ENCODE measurements at regions not wholly inside any gene's neighbourhood (a gene's known extent, or its start where the extent isn't known, plus 50 kb on each side); places are given as distances from the start of the nearest gene placed in this dataset.

- Mint-ChIP-seq H3K4me3 (no peak overlapping the region), H3K27me3 (ENCODE audit: insufficient read depth) (no peaks in the 10 kb centered on the region), H3K27ac (no peak overlapping the region), H3K36me3 (ENCODE audit: low read depth) (no peaks in the 10 kb centered on the region), H3K4me1 (no peaks in the 10 kb centered on the region), H3K9me3 (no peaks in the 10 kb centered on the region)
- peak; percentile 65 for DNase-seq
- TF ChIP-seq, protein P1, sequence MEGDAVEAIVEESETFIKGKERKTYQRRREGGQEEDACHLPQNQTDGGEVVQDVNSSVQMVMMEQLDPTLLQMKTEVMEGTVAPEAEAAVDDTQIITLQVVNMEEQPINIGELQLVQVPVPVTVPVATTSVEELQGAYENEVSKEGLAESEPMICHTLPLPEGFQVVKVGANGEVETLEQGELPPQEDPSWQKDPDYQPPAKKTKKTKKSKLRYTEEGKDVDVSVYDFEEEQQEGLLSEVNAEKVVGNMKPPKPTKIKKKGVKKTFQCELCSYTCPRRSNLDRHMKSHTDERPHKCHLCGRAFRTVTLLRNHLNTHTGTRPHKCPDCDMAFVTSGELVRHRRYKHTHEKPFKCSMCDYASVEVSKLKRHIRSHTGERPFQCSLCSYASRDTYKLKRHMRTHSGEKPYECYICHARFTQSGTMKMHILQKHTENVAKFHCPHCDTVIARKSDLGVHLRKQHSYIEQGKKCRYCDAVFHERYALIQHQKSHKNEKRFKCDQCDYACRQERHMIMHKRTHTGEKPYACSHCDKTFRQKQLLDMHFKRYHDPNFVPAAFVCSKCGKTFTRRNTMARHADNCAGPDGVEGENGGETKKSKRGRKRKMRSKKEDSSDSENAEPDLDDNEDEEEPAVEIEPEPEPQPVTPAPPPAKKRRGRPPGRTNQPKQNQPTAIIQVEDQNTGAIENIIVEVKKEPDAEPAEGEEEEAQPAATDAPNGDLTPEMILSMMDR (conservative IDR thresholded peaks at IDR 0.05) = peak; percentile 90
- Histone ChIP-seq H3K4me1 (ENCODE audit: control insufficient read depth, insufficient read depth, low read length) (no peaks in the 10 kb centered on the region), H3K27ac (ENCODE audit: low read depth, low read length) (no peak overlapping the region), H3K36me3 (ENCODE audit: control insufficient read depth, insufficient read depth, low read length) (no peaks in the 10 kb centered on the region), H3K4me3 (ENCODE audit: low read length) (no peak overlapping the region), H3K27me3 (ENCODE audit: control insufficient read depth, insufficient read depth, low read length, poor library complexity, severe bottlenecking) (no peaks in the 10 kb centered on the region), H3K9me3 (ENCODE audit: control insufficient read depth, low read length) (no peaks in the 10 kb centered on the region), H3K9ac (ENCODE audit: extremely low read depth, low read length, poor library complexity, severe bottlenecking) (no peak overlapping the region)
- WGBS, 2 experiments (ENCODE audit: insufficient coverage in 1 of 2, insufficient read length in 1 of 2) = 59% methylated on average over 1 of the region's 1 CpG; no CpG with 5 or more reads in 1 of the 2 experiments
Observed at GRCh38 chr11:81707881-81708280, 1025.8 kb downstream of the FAM181B start.

GRCh38 chr11:81705283-81705682 is 1028.4 kb downstream of the FAM181B start:
- no peaks in the 10 kb centered on the region for H3K4me1 Mint-ChIP-seq
- TF ChIP-seq, protein P1 (conservative IDR thresholded peaks at IDR 0.05) = no peak
- H3K36me3 Mint-ChIP-seq (ENCODE audit: low read depth) = no peaks in the 10 kb centered on the region
- no peak overlapping the region for H3K27ac Mint-ChIP-seq
- H3K36me3 ChIP-seq (ENCODE audit: control insufficient read depth, insufficient read depth, low read length) = no peaks in the 10 kb centered on the region
- H3K9me3 Mint-ChIP-seq = peaks cover 17% of the 10 kb centered on the region
- no peak overlapping the region for H3K9ac ChIP-seq (ENCODE audit: extremely low read depth, low read length, poor library complexity, severe bottlenecking)
- H3K9me3 ChIP-seq (ENCODE audit: control insufficient read depth, low read length) = no peaks in the 10 kb centered on the region
- no peak for DNase-seq
- 88 to 89% methylated on average over 3 of the region's 3 CpGs for WGBS, 2 experiments (ENCODE audit: insufficient coverage in 1 of 2, insufficient read length in 1 of 2)
- no peak overlapping the region for H3K27ac ChIP-seq (ENCODE audit: low read depth, low read length)
- H3K27me3 Mint-ChIP-seq (ENCODE audit: insufficient read depth) = no peaks in the 10 kb centered on the region
- no peaks in the 10 kb centered on the region for H3K4me1 ChIP-seq (ENCODE audit: control insufficient read depth, insufficient read depth, low read length)
- H3K4me3 Mint-ChIP-seq = no peak overlapping the region
- H3K4me3 ChIP-seq (ENCODE audit: low read length) = no peak overlapping the region
- H3K27me3 ChIP-seq (ENCODE audit: control insufficient read depth, insufficient read depth, low read length, poor library complexity, severe bottlenecking) = no peaks in the 10 kb centered on the region

DNA sequence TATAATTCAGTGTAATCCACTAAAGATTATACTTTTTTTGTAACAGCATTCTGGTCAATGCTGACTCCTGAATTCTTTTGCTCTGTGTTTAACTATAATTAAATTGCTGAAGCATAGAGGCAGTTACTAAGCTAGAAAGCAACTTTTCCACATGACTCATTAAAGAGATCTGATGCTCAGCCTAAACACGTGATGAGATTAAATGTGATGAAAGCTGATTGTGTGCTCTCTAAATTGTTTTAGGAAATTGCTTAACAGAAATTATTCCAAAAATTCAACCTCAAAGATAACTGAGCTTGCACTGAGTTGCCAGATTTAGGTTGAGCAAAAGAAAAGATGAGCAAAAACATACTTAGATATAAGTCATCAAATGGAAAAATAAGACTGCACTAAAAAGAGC is 1033.6 kb downstream of the FAM181B start:
- 100% methylated on average over 1 of the region's 1 CpG; no CpG with 5 or more reads in 1 of the 2 experiments for WGBS, 2 experiments (ENCODE audit: insufficient coverage in 1 of 2, insufficient read length in 1 of 2)
- Histone ChIP-seq H3K9ac (ENCODE audit: extremely low read depth, low read length, poor library complexity, severe bottlenecking) (no peak overlapping the region), H3K4me1 (ENCODE audit: control insufficient read depth, insufficient read depth, low read length) (no peaks in the 10 kb centered on the region), H3K27ac (ENCODE audit: low read depth, low read length) (no peak overlapping the region), H3K4me3 (ENCODE audit: low read length) (no peak overlapping the region), H3K36me3 (ENCODE audit: control insufficient read depth, insufficient read depth, low read length) (no peaks in the 10 kb centered on the region), H3K27me3 (ENCODE audit: control insufficient read depth, insufficient read depth, low read length, poor library complexity, severe bottlenecking) (no peaks in the 10 kb centered on the region), H3K9me3 (ENCODE audit: control insufficient read depth, low read length) (no peaks in the 10 kb centered on the region)
- Mint-ChIP-seq H3K36me3 (ENCODE audit: low read depth) (no peaks in the 10 kb centered on the region), H3K4me1 (no peaks in the 10 kb centered on the region), H3K9me3 (peaks cover 20% of the 10 kb centered on the region), H3K4me3 (no peak overlapping the region), H3K27ac (no peak overlapping the region), H3K27me3 (ENCODE audit: insufficient read depth) (no peaks in the 10 kb centered on the region)
- DNase-seq = no peak
- TF ChIP-seq, protein P1 (conservative IDR thresholded peaks at IDR 0.05) = no peak

All from endodermal cell (in vitro differentiated cells).